IgD-negative memory B cell (primary cell): ENCODE measurements at regions not wholly inside any gene's neighbourhood (a gene's known extent, or its start where the extent isn't known, plus 50 kb on each side); places are given as distances from the start of the nearest gene placed in this dataset.
A peak's percentile ranks its signal among the peaks of the same experiment; 100 is the strongest.
"Not testable (repeated sequence)": the region's sequence is repeated elsewhere in the genome, so short reads cannot be mapped to it uniquely, and the experiment has no call there.

Source experiments
- H3K27ac Mint-ChIP-seq, 3 donors: one replicate each; pipeline ENCODE4 v1.8.0; 2020 to 2022; ENCODE audit warnings: mild to moderate bottlenecking in 3 of 3, mixed read lengths in 3 of 3, moderate library complexity in 1 of 3
- H3K27me3 Mint-ChIP-seq: one replicate; pipeline ENCODE4 v1.8.0; 2021; ENCODE audit warnings: mixed read lengths
- H3K36me3 Mint-ChIP-seq: one replicate; pipeline ENCODE4 v1.8.0; 2020; ENCODE audit warnings: mild to moderate bottlenecking, mixed read lengths
- H3K4me1 Mint-ChIP-seq, 3 donors: one replicate each; pipeline ENCODE4 v1.8.0; 2020 to 2022; ENCODE audit warnings: mixed read lengths in 3 of 3, mild to moderate bottlenecking in 1 of 3
- H3K4me3 Mint-ChIP-seq, 4 donors: one replicate each; pipeline ENCODE4 v1.8.0; 2020 to 2022; ENCODE audit warnings: mild to moderate bottlenecking in 4 of 4, mixed read lengths in 4 of 4, moderate library complexity in 3 of 4
- H3K9me3 Mint-ChIP-seq, 3 donors: one replicate each; pipeline ENCODE4 v1.8.0; 2020 to 2021; ENCODE audit warnings: mixed read lengths in 3 of 3, mild to moderate bottlenecking in 1 of 3

- Mint-ChIP-seq H3K9me3 (no peaks in the 10 kb centered on the region), H3K27me3 (no peaks in the 10 kb centered on the region), H3K36me3 (peaks cover 3% of the 10 kb centered on the region), H3K4me1 (peaks cover 3 to 9% (median 7%) of the 10 kb centered on the region in 3 donors), H3K27ac (no peak overlapping the region), H3K4me3 (peak overlapping the region in 1 of 4 donors; percentile 18)
Observed at GRCh38 chr2:138298900-138299299, 202.7 kb upstream of the SPOPL start.

GRCh38 chr2:138306626-138307025 is 194.9 kb upstream of the SPOPL start:
- H3K4me3 Mint-ChIP-seq, result no peak overlapping the region
- H3K36me3 Mint-ChIP-seq, result peaks cover 7% of the 10 kb centered on the region
- peak overlapping the region in 1 of 3 donors; percentile 31 for H3K27ac Mint-ChIP-seq
- no peaks in the 10 kb centered on the region for H3K4me1 Mint-ChIP-seq
- H3K9me3 Mint-ChIP-seq, result no peaks in the 10 kb centered on the region
- H3K27me3 Mint-ChIP-seq, result no peaks in the 10 kb centered on the region

- no peaks in the 10 kb centered on the region for H3K9me3 Mint-ChIP-seq
- H3K27me3 Mint-ChIP-seq, result no peaks in the 10 kb centered on the region
- H3K27ac Mint-ChIP-seq, result no peak overlapping the region
- peaks cover 7% of the 10 kb centered on the region for H3K36me3 Mint-ChIP-seq
- H3K4me3 Mint-ChIP-seq, result no peak overlapping the region
- no peaks in the 10 kb centered on the region for H3K4me1 Mint-ChIP-seq
Observed at GRCh38 chr2:138307099-138307498, 194.5 kb upstream of the SPOPL start.

- H3K9me3 Mint-ChIP-seq, result peaks cover 0 to 4% (median 0%) of the 10 kb centered on the region in 3 donors
- H3K27me3 Mint-ChIP-seq, result no peaks in the 10 kb centered on the region
- no peak overlapping the region for H3K27ac Mint-ChIP-seq
- H3K4me3 Mint-ChIP-seq, result no peak overlapping the region
- no peaks in the 10 kb centered on the region for H3K4me1 Mint-ChIP-seq
- peaks cover 7% of the 10 kb centered on the region for H3K36me3 Mint-ChIP-seq
Observed at GRCh38 chr2:138309760-138310159, 191.8 kb upstream of the SPOPL start.

- Mint-ChIP-seq H3K36me3 (peaks cover 2% of the 10 kb centered on the region), H3K9me3 (peaks cover 0 to 9% (median 4%) of the 10 kb centered on the region in 3 donors), H3K27me3 (no peaks in the 10 kb centered on the region), H3K27ac (no peak overlapping the region), H3K4me3 (no peak overlapping the region), H3K4me1 (no peaks in the 10 kb centered on the region)
Observed at GRCh38 chr2:138312061-138312460, 189.5 kb upstream of the SPOPL start.

- not testable (repeated sequence) for H3K27me3 Mint-ChIP-seq, H3K27ac Mint-ChIP-seq, H3K4me3 Mint-ChIP-seq, H3K36me3 Mint-ChIP-seq, H3K4me1 Mint-ChIP-seq
- H3K9me3 Mint-ChIP-seq, result peaks cover 0 to 15% (median 4%) of the 10 kb centered on the region in 3 donors
Observed at GRCh38 chr2:138315619-138316018, 186.0 kb upstream of the SPOPL start.

- no peaks in the 10 kb centered on the region for H3K27me3 Mint-ChIP-seq
- H3K9me3 Mint-ChIP-seq, result peaks cover 0 to 15% (median 0%) of the 10 kb centered on the region in 3 donors
- peaks cover 0 to 8% (median 5%) of the 10 kb centered on the region in 3 donors for H3K4me1 Mint-ChIP-seq
- H3K27ac Mint-ChIP-seq, result no peak overlapping the region
- H3K4me3 Mint-ChIP-seq, result no peak overlapping the region
- H3K36me3 Mint-ChIP-seq, result no peaks in the 10 kb centered on the region
Observed at GRCh38 chr2:138319616-138320015, 182.0 kb upstream of the SPOPL start.

- Mint-ChIP-seq H3K27ac (no peak overlapping the region), H3K9me3 (peaks cover 0 to 9% (median 0%) of the 10 kb centered on the region in 3 donors), H3K4me1 (peaks cover 0 to 8% (median 5%) of the 10 kb centered on the region in 3 donors), H3K27me3 (no peaks in the 10 kb centered on the region), H3K4me3 (no peak overlapping the region), H3K36me3 (no peaks in the 10 kb centered on the region)
Observed at GRCh38 chr2:138321458-138321857, 180.1 kb upstream of the SPOPL start.

GRCh38 chr2:138323382-138324067 is 178.0 kb upstream of the SPOPL start:
- no peak overlapping the region for H3K4me3 Mint-ChIP-seq
- peaks cover 2% of the 10 kb centered on the region for H3K36me3 Mint-ChIP-seq
- H3K27ac Mint-ChIP-seq, result peak overlapping the region in 1 of 3 donors; percentile 61
- H3K27me3 Mint-ChIP-seq, result no peaks in the 10 kb centered on the region
- H3K4me1 Mint-ChIP-seq, result peaks cover 0 to 7% (median 5%) of the 10 kb centered on the region in 3 donors
- H3K9me3 Mint-ChIP-seq, result peaks cover 0 to 7% (median 0%) of the 10 kb centered on the region in 3 donors

- Mint-ChIP-seq H3K27ac (peak overlapping the region in 1 of 3 donors; percentile 61), H3K9me3 (no peaks in the 10 kb centered on the region), H3K27me3 (no peaks in the 10 kb centered on the region), H3K4me1 (peaks cover 0 to under 1% (median 0%) of the 10 kb centered on the region in 3 donors), H3K4me3 (no peak overlapping the region), H3K36me3 (peaks cover 2% of the 10 kb centered on the region)
Observed at GRCh38 chr2:138324068-138324771, 177.3 kb upstream of the SPOPL start.

- Mint-ChIP-seq H3K36me3 (peaks cover 4% of the 10 kb centered on the region), H3K27me3 (no peaks in the 10 kb centered on the region), H3K27ac (no peak overlapping the region), H3K9me3 (no peaks in the 10 kb centered on the region), H3K4me3 (no peak overlapping the region), H3K4me1 (no peaks in the 10 kb centered on the region)
Observed at GRCh38 chr2:138327967-138328366, 173.6 kb upstream of the SPOPL start.

- Mint-ChIP-seq H3K9me3 (no peaks in the 10 kb centered on the region), H3K4me1 (no peaks in the 10 kb centered on the region), H3K27me3 (no peaks in the 10 kb centered on the region), H3K36me3 (peaks cover 4% of the 10 kb centered on the region), H3K4me3 (no peak overlapping the region), H3K27ac (no peak overlapping the region)
Observed at GRCh38 chr2:138329162-138329561, 172.4 kb upstream of the SPOPL start.

- H3K36me3 Mint-ChIP-seq, result peaks cover 4% of the 10 kb centered on the region
- H3K27ac Mint-ChIP-seq, result no peak overlapping the region
- H3K4me1 Mint-ChIP-seq, result no peaks in the 10 kb centered on the region
- H3K9me3 Mint-ChIP-seq, result no peaks in the 10 kb centered on the region
- no peaks in the 10 kb centered on the region for H3K27me3 Mint-ChIP-seq
- no peak overlapping the region for H3K4me3 Mint-ChIP-seq
Observed at GRCh38 chr2:138329591-138329990, 172.0 kb upstream of the SPOPL start.

GRCh38 chr2:138333121-138333520 is 168.4 kb upstream of the SPOPL start:
- Mint-ChIP-seq H3K9me3 (no peaks in the 10 kb centered on the region), H3K27ac (no peak overlapping the region), H3K36me3 (peaks cover 2% of the 10 kb centered on the region), H3K27me3 (no peaks in the 10 kb centered on the region), H3K4me1 (no peaks in the 10 kb centered on the region), H3K4me3 (no peak overlapping the region)

- no peak overlapping the region for H3K27ac Mint-ChIP-seq
- no peak overlapping the region for H3K4me3 Mint-ChIP-seq
- H3K27me3 Mint-ChIP-seq, result no peaks in the 10 kb centered on the region
- no peaks in the 10 kb centered on the region for H3K9me3 Mint-ChIP-seq
- H3K4me1 Mint-ChIP-seq, result no peaks in the 10 kb centered on the region
- peaks cover 2% of the 10 kb centered on the region for H3K36me3 Mint-ChIP-seq
Observed at GRCh38 chr2:138333677-138334076, 167.9 kb upstream of the SPOPL start.

GRCh38 chr2:138334323-138334722 is 167.2 kb upstream of the SPOPL start:
- Mint-ChIP-seq H3K27me3 (no peaks in the 10 kb centered on the region), H3K27ac (no peak overlapping the region), H3K4me3 (no peak overlapping the region), H3K4me1 (no peaks in the 10 kb centered on the region), H3K36me3 (peaks cover 2% of the 10 kb centered on the region), H3K9me3 (no peaks in the 10 kb centered on the region)
